NCI-H2029 treated with DMSO at 0.1 percent for 48 hours (cell line): ENCODE measurements at regions not wholly inside any gene's neighbourhood (a gene's known extent, or its start where the extent isn't known, plus 50 kb on each side); places are given as distances from the start of the nearest gene placed in this dataset.
A peak's percentile ranks its signal among the peaks of the same experiment; 100 is the strongest.

Experiments
- DNase-seq: peaks from one replicate; lab custom pipeline; 2025; lab: John Stamatoyannopoulos, UW

DNA sequence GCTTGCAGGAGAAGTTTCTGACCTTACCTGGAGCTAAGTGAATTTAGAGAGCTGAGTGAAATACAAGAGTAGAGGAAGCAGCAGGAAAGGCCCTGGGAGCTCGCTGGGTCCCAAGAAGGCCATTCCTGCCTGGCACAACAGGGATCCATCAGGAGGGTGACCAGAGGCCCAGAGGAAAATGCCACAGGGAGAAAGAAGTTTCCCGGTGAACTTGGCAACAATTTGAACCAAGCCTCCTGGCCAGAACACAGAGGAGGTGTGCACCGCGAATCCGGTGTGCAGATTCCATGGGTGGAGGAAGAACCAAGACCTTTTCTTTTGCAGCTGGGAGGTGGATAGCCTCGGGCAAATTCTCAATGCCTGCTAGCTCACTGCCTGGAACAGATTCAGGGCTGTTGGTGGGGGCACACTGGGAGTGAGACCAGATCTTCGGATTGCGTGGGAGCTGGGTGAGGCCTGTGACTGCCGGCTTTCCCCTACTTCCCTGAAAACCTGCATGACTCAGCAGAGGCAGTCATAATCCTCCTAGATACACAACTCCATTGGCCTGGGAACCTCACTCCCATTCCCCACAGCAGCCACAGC, 1850.9 kb upstream of the NUDT12 start:
- no peak for DNase-seq

DNA sequence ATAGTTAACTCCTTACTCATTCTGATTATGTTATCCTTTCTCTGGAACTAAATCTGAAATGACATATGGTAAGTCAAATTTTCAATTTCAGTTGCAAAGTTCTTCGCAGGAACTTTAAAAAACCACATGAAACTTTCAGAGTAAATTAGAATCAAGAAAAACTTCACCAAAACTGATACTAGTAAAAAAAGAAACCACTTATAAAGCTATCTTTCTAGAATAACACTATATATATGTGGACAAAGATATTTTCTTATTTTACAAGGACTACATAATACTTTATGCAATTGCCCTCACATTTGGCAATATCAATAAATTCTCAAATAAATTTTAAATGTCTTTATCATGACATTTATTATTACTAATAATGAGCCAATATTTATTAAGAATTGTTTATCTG, 1847.1 kb upstream of the NUDT12 start:
- no peak for DNase-seq

DNA sequence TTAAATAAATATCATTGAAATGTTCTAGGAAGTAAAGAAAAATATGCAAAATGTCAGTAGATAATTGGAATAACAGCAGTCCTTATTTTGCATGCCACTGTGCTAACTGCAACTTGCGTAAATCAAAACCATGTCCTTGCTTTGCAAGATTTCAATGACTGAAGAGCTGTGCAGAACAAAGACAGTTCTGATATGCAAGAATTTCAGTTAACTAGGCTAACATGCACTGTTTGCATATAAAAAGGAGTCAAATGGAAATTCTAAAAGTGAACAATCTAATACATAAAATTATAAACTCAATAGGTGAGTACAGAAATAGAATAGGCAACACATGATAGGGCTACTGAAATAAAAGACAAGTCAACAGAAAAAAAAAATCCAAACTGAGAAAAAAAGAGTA, 1844.6 kb upstream of the NUDT12 start:
- no peak for DNase-seq

DNA sequence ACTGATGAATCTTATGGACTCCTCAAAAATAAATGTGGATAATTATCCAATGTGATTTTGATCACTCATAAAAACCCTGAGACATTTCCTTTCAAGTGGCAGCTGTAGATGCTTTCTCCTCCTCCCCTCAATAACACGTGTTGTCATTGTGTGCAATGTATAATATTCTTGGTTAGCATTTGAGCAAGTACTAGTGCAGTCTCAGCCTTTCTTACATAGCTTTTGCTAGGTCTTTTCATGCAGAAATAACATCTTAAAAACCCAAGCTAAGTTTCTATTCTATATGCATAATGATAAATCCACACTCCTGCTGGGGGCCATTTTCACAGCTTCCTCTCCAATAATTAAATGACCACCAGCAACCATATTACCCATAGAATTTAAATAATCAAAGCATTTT, 1835.2 kb upstream of the NUDT12 start:
- no peak for DNase-seq

DNA sequence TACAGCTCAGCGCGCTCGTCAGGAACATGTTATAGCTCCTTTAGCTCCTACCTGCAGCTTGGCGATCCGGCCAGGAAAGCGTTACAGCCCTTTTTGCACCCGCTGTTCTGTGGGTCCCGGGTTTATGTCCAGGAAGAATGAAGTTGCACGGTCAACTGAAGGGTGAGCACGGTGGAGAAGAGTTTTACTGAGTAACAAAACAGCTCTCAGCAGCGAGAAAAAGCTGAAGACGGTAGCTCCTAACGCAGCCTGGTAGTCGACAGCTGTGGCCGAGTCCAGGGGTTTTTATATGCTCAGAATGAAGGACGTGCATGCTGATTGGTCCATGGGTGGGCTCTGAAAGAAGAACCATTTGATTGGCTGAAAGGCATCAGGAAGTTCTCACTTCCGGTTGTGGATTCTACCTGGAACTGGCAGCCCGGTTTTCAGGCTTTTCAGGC, 1830.1 kb upstream of the NUDT12 start:
- no peak for DNase-seq

DNA sequence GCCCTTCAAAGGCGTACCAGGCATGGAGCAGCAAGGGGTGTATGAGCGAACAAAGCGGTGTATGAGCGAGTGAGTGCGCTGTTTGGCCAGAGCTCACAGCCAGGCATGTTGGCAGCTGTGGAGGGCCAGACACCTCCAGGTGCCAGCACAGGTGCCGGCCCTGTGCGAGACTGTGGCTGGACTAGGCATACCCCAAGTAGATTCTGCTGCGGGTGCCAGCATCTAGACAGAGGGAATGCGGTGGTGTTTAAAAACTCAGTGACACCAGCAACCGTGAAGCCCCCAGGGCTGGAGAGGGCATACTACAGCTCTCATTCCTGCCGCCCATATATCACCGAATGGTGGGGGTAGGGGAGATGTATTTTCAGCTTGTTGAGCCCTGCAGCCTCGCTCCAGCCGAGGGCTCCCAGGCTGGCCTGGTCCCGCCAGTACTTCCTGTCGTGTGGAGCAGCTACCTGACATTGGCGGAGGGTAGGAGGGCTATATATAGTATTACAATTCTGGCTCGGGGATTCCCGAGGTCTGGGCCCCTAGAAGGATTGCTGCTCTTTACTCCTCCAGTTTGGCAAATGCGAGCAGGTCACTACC, 1829.6 kb upstream of the NUDT12 start:
- DNase-seq = no peak

DNA sequence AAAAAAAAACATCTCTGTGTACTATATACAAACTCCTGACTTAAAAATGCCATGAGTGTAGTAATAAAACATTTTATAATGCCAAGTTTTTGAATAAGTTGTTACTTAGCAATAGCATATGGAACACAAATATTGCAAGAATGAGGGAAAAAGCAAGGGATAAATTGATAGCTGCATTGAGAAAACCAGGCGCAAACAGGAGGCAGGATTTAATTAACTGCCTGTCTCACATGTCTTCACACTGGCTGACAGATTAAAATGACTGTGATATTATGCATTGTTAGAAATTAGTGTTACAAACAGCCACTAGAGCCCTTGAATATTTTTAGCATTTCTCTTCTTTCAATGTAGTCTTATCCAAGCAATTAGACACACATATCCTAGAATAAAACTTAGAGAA, 1817.5 kb upstream of the NUDT12 start:
- DNase-seq = no peak

DNA sequence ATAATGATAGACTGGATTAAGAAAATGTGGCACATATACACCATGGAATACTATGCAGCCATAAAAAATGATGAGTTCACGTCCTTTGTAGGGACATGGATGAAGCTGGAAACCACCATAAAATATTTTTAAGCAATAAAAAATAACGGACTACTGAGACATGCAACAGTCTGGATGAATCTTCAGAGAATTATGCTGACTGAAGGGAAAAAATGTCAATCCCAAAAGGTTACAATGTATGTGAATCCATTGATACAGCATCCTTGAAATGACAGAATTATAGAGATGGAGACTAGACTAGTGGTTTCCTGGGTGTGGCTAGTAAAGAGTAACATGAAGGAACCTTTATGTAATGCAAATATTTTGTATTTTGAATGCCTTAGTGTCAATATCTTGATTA, 1808.6 kb upstream of the NUDT12 start:
- DNase-seq = no peak

DNA sequence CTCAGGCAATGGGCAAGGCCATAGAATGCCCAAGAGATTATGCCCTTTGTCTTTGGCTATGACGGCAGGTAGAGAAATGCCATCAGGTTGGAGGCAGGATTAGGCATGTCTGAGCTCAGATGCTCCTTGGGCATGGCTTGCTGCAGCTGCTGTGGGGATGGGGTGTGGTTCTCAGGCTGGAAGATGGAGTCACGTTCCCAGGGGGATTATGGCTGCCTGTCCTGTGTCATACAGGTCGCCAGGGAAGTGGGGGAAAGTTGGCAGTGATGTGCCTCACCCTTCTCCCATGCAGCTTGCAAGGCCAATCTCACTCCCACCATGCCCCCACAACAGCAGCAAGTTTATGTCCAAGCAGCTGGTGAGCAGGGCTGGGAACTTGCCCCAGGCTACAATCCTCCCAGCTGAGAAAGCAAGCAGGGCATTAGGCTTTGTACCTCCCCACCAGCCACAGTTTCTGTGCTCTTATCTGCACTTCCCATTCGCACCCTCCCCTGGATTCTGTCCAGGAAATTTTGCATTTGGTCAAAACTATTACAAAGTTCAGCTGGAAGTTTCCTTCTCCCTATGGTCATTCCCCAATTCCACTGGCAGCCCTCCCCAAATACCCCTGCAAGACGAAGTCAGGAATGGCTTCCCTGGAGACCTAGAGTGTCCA, 1788.0 kb upstream of the NUDT12 start:
- no peak for DNase-seq

DNA sequence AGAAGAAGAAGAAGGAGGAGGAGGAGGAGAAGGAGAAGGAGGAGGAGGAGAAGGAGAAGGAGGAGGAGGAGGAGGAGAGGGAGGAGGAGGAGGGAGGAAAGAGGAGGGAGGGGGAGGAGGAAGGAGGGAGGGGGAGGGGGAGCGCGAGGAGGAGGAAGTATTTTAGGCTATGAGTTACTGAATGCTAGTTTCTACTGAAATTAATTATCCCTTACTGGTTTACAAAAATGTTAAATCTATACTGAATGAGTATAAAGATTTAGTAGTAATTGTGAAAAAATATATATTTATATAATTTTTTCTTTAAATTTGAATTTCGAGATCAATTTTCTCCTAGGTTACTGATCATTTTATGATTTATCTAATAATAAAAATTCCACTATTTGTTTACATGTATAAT, 1769.0 kb upstream of the NUDT12 start:
- DNase-seq = no peak

DNA sequence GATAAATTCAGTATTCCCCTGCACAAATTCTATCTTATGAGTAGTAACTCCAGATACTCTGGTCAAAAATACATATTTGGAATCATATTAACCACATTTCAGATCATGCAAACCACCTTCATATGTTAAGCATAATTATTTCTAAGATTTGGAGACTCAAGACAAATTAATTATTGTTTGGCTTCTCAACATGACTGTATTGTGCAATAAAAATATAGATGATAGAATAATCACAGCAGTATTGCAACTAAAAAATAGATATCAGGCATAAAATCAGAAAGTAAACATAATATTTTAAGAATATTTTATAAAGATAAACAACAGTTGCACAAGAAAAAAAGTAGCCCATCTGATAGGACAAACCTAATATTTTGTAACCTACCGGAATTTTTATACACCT, 1767.6 kb upstream of the NUDT12 start:
- no peak for DNase-seq

DNA sequence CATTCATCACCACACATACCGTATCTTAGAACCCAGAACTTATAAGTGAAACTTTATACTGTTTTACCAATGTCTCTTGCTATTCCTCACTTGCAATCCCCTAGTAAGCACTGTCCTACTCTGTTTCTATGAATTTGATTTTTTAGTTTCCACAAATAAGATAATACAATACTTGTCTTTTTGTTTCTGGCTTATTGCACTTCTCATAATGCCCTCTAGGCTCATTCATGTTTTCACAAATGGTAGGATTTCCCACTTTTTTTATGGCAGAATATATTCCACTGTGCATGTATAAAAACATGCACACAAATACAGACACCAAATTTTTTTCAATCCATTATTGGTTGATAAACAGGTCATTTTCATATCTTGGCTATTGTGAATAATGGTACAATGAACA, 1742.3 kb upstream of the NUDT12 start:
- DNase-seq = no peak

DNA sequence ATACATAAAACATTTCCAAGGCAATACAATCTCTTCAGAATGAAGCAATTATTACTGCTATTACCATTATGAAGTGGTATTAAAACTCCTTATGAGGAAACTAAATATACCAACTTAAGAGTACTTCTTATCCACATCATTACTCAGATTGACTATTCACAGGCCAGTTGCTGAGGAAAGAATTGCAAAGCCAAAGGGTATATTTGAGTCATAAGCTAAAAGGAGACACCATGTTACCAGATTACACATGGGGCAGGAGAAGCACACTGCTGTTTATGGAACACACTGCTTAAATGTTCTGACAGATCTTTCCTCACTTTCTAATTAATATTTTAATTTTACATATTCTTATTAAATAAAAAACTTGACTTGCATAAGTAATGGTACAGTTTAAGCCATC, 1726.4 kb upstream of the NUDT12 start:
- no peak for DNase-seq

DNA sequence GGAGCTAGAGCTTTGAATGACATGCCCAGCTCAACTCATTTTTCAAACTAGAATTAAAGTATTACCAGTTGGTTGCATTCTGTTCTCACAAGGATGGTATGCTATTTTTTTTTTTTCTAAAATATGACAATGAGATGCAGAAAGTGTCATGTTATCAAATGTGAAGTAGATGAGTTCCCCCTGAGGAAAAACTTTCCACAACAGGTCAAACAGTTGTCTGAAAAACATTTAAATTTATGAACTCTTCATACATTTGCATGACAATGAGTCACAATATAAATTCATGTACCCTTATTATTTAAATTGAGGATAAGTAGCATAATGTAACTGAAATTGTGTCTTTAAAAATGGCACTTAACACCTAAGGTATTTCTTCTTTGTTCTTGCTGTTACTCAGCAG, 1720.5 kb upstream of the NUDT12 start:
- no peak for DNase-seq

DNA sequence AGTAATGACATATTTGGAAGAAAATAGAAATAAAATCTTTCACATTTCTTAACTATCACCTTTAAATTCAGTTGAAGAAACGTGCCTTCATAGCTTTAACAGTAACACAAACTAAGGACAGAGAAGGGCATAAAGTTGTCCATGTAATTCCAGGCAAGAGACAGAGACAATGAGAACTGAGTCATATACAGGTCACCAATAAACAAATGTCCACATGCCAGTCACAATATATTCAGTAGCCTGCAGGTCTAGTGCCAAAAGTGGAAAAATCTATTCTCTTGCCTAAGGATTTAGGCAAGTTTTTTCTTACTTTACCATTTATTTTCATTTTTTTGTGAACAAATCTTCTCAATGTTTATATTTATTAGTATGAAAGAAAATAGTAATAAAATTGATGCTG, 1711.5 kb upstream of the NUDT12 start:
- DNase-seq = no peak

DNA sequence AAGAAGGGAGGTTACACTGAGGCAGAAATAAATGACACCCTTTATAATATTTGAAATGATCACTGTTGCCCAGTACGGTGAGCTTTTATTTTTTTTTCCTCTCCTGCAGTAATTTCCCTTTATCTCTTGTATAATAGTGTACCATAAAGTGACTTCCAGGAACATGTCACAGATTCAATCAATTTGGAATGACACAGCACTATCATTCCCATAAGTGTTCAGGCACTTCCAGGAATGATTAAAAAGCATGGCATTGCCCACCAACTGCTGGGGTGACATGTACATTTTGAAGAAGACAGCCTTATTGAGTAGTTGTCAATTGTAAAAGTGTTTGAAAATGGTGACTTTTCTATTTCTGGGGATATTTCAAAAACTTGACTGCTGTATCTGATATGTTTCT, 1700.9 kb upstream of the NUDT12 start:
- DNase-seq = no peak

DNA sequence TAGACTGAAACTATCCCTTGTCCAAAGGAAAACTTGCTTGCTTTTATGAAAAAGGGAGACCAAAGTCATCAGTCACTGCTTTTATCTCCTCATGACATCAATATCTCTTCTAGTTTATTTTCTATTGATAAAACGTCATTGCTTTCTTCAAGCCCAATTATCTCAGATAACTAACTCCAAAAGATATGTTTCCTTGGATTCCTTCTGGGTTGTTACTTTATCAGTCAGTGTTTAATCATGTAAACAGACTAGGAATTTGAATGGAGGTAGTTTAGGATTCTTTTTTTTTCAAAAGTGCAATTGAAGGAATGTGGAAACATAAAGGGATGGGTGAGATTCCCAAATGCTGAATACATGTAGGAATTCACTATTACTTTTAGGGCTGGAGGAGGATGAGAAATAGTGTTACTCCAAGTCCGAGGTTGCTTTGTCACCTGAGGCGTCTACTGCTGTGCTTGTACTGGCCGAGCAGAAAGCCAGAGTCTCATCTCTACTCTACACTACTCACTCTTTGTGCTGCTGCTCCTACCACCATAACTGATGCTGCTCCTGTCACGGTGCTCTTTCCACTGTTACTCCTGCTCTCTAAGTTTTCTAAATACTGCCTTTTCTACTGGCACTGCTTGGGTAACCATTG, 1697.1 kb upstream of the NUDT12 start:
- no peak for DNase-seq

DNA sequence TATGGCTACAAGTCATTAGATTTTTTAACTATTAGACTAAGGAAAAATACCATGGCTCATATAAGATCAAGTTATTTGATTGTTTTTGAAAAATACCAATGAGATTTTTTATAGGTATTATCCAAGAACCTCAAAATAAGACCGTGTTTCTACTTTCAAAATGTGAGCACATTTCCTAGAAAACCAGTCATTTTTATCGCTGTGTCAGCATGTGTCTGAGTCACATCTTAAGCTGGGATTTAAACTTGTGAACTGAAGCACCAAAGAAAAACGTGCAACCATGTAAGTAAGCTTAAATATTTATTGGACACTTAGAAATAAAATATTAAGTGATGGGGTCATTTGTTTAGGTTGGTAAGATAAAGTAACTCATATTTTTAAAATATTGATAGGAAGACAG, 1676.0 kb upstream of the NUDT12 start:
- DNase-seq = no peak

DNA sequence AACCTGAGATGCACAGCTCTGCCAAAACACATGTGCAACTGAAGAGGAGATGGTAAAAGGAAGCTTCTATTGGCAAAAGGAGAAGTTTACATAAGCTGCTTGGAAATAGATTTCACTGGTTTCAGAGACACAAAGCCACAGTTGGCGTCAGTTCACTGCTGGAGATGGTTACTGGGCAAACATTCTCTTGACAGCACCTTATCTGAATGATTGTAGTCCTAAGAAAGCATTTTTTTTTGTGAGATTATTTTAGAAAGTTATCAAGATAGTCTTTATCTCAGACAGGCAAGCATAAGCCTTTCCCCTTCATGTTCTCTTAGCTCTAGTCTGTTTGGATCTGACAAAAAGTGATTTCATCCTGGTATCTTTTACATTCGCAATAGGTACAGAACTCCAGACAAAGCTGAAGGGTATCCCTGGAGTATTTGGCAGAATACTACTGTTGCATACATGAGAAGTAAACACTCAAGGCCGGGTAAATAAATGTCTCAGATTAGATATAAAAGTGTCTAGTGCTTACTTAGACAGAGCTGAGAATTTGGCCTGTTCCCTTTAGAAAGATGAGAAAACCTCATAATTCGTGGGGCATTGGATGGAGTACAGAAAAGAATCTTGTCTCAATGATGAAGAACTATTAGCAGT, 1668.0 kb upstream of the NUDT12 start:
- DNase-seq = peak; percentile 82

DNA sequence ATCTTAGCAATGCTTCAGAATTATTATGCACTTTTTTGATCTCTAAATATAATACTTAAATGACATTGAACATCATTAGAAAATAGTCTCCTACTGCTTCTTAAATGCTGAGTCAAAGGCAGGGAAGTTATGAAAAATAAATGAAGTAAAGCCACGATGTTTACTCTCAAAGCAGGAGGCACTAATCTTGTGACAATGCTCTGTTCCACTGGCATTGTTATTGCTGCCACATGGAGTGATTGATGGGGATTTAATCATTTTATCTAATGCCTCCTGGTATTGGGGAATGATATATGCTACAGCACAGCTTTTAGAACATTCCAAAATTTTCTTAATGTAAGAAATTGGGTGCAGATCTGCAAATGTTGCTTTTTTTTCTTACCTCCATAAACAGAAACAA, 1655.4 kb upstream of the NUDT12 start:
- DNase-seq = no peak

DNA sequence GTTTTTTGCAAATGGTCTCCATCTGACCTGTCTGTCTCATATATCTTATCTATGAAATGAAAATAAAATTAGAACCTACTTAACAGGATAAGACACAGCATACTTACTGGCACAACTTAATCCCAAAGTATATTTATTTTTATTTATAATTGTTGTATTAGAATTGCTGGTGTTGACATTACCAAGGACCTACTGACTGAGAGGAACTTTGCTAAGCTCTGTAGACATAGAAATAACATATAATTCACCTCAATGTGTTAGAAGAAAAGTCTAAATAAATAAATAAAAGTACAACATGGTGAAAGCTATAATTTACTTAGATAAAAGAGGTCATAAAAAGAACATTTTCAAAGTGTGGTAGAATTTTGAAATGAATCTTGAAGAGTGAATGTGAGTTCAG, 1650.5 kb upstream of the NUDT12 start:
- no peak for DNase-seq

DNA sequence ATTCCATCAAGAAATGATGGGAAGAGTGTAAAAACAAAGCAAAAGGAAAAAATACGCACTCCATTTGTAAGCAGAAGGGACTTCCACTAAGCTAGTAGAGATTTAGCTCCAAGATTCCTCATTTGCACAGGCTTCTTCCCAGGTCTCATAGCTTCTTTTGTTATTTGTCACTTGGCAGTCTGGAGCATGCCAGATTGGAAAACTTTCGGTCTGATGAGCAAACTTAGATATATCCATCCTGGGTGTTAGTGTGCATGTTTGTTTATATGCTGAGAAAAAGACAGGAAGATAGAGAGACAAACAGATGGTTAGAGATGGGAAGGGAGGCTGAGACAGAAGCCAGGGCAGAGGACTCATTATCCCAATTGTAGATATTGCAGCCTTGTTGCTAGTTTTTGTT, 1644.5 kb upstream of the NUDT12 start:
- DNase-seq = no peak

DNA sequence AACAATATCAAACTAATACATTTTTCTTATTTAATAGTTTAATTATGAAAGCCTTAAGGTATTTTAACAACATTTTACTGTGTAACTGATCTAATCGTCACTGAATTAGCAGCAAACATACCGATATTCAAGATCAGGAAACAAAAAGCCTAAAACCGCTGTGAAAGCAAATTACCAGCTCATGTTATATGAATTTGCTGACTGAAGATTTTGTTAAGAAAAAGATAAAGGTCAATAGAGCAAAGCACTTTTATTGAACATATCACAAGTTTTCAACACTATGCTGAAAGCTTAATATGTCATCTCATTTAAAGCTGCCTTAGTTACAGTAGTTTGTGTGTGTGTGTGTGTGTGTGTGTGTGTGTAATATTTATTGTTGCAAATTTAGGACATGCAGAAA, 1634.9 kb upstream of the NUDT12 start:
- DNase-seq = no peak
